Lower leg skin (tissue), 4 donors: ENCODE measurements at regions not wholly inside any gene's neighbourhood (a gene's known extent, or its start where the extent isn't known, plus 50 kb on each side); places are given as distances from the start of the nearest gene placed in this dataset.

Experiments
- DNase-seq, 2 donors: peaks; one replicate each; pipeline ENCODE4 v3.0.0-alpha.2; 2019; ENCODE audit warnings: low spot score in 2 of 2
- H3K4me3 ChIP-seq: fragments of 200-600 bp; sonication (generic); 2 replicates; pipeline ENCODE4 v1.5.1; 2017; ENCODE audit warnings: mild to moderate bottlenecking, low read depth; ENCODE audit not compliant: poor library complexity, severe bottlenecking
- POLR2A ChIP-seq, 2 donors: fragments of 450-650 bp; IDR thresholded peaks; one replicate each; pipeline ENCODE4 v1.6.1; 2016 to 2017; ENCODE audit warnings: antibody characterized with exemption in 2 of 2, mild to moderate bottlenecking in 1 of 2, moderate library complexity in 1 of 2
- WGBS, 2 donors: methylation state at CpG; one replicate each; pipeline ENCODE4 v1.1.5; 2018; 5-methylcytosine and 5-hydroxymethylcytosine counted together
- intact Hi-C: fragments of 100-400 bp; cut with DNase I; formaldehyde crosslinking; loops from one replicate; pipeline ENCODE4 v1.15.0; 2023; ENCODE audit warnings: low total_unique reads
- TF ChIP-seq, protein P1 (sequence below), 3 donors: fragments of 450-650 bp; IDR thresholded peaks; one replicate each; pipeline ENCODE4 v1.5.1; 2016; ENCODE audit warnings: antibody characterized with exemption in 3 of 3, mild to moderate bottlenecking in 3 of 3, moderate library complexity in 2 of 3

DNA sequence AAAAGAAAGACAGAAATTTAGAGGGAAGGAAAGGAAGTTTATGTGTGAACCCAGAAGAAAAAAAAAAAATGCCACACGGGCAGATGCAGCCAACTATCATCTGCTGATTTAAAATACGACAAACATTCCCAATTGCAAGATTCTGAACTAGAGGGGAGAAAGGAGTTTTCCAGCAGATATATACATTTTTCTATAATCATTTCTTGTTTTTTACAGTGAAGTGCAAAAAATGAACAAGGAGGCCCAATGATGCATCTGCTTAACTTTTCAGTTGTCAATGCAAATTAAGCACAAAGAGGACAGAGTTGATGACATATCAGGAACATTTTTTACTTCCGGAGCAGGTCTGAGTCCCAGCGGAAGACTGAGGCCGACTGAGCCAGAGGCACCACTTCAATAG is 144.7 kb downstream of the MYCN start:
- DNase-seq, result no peak
- WGBS, 2 donors, result 86 to 90% methylated on average over 5 of the region's 5 CpGs
- TF ChIP-seq POLR2A (IDR thresholded peaks at IDR 0.05), result no peak
- intact Hi-C loops, result no loop called here
- no peak overlapping the region for H3K4me3 ChIP-seq

GRCh38 chr2:16084274-16084673 is 143.9 kb downstream of the MYCN start:
- TF ChIP-seq, protein P1, sequence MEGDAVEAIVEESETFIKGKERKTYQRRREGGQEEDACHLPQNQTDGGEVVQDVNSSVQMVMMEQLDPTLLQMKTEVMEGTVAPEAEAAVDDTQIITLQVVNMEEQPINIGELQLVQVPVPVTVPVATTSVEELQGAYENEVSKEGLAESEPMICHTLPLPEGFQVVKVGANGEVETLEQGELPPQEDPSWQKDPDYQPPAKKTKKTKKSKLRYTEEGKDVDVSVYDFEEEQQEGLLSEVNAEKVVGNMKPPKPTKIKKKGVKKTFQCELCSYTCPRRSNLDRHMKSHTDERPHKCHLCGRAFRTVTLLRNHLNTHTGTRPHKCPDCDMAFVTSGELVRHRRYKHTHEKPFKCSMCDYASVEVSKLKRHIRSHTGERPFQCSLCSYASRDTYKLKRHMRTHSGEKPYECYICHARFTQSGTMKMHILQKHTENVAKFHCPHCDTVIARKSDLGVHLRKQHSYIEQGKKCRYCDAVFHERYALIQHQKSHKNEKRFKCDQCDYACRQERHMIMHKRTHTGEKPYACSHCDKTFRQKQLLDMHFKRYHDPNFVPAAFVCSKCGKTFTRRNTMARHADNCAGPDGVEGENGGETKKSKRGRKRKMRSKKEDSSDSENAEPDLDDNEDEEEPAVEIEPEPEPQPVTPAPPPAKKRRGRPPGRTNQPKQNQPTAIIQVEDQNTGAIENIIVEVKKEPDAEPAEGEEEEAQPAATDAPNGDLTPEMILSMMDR (IDR thresholded peaks at IDR 0.05), result no peak
- no peak for TF ChIP-seq POLR2A (IDR thresholded peaks at IDR 0.05)
- intact Hi-C loops, result no loop called here
- H3K4me3 ChIP-seq, result no peak overlapping the region
- no peak for DNase-seq
- WGBS, 2 donors, result 65 to 72% methylated on average over 8 of the region's 8 CpGs

DNA sequence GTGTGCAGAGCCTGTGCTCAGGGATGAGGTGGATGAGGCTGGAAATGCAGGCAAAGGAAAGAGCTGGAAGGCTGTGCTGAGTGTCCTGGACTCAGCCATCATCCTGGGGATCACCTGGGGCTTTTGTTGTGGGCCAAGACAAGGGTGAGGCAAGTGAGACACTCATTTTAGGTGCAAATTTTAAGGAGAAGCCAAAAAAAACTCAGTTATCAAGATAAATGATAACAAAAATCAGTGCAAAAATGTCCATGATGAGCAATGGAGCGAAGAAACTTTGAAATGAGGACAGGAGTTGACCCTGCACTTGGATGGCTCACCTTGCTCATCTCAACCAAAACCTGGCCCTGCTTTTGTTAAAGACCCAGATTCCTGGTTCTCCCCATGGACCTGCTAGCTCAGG is 141.9 kb downstream of the MYCN start:
- WGBS, 2 donors, result 88 to 91% methylated on average over 1 of the region's 1 CpG
- intact Hi-C loops, result no loop called here

GRCh38 chr2:16081316-16082200 is 141.2 kb downstream of the MYCN start:
- H3K4me3 ChIP-seq, result no peak overlapping the region
- WGBS, 2 donors, result 75 to 77% methylated on average over 7 of the region's 7 CpGs
- no peak for DNase-seq
- no peak for TF ChIP-seq POLR2A (IDR thresholded peaks at IDR 0.05)
- TF ChIP-seq, protein P1 (IDR thresholded peaks at IDR 0.05), result no peak
- intact Hi-C loops, result no loop called here

More for the DNA sequence above, 141.9 kb downstream of the MYCN start:
- no peak for DNase-seq
- no peak overlapping the region for H3K4me3 ChIP-seq
- TF ChIP-seq, protein P1 (IDR thresholded peaks at IDR 0.05), result no peak
- TF ChIP-seq POLR2A (IDR thresholded peaks at IDR 0.05), result no peak

- WGBS, 2 donors, result 93 to 100% methylated on average over 1 of the region's 1 CpG
- DNase-seq, result no peak
- TF ChIP-seq, protein P1 (IDR thresholded peaks at IDR 0.05), result no peak
- no peak for TF ChIP-seq POLR2A (IDR thresholded peaks at IDR 0.05)
- intact Hi-C loops, result no loop called here
- no peak overlapping the region for H3K4me3 ChIP-seq
Measured at GRCh38 chr2:16080516-16080915, 140.2 kb downstream of the MYCN start.

GRCh38 chr2:16080071-16080470 is 139.7 kb downstream of the MYCN start:
- WGBS, 2 donors, result 33 to 62% methylated on average over 4 of the region's 4 CpGs

More at GRCh38 chr2:16080071-16080470, 139.7 kb downstream of the MYCN start:
- DNase-seq, result no peak
- intact Hi-C loops, result no loop called here
- no peak overlapping the region for H3K4me3 ChIP-seq
- TF ChIP-seq, protein P1 (IDR thresholded peaks at IDR 0.05), result no peak
- no peak for TF ChIP-seq POLR2A (IDR thresholded peaks at IDR 0.05)
